Hepatocyte (in vitro differentiated cells): ENCODE measurements at regions not wholly inside any gene's neighbourhood (a gene's known extent, or its start where the extent isn't known, plus 50 kb on each side); places are given as distances from the start of the nearest gene placed in this dataset.
"Not testable (repeated sequence)": the region's sequence is repeated elsewhere in the genome, so short reads cannot be mapped to it uniquely, and the experiment has no call there.

Source experiments
- DNase-seq: peaks from one replicate; pipeline ENCODE4 v3.0.0-alpha.2; 2016; ENCODE audit warnings: low spot score
- H2AFZ ChIP-seq: fragments of 200-600 bp; sonication (generic); 2 replicates; pipeline ENCODE4 v1.6.0; 2016; ENCODE audit warnings: antibody characterized with exemption, mild to moderate bottlenecking
- H3K27ac ChIP-seq: fragments of 200-600 bp; sonication (generic); 2 replicates; pipeline ENCODE4 v1.5.1; 2016; ENCODE audit warnings: mild to moderate bottlenecking
- H3K27me3 ChIP-seq: fragments of 200-600 bp; sonication (generic); 2 replicates; pipeline ENCODE4 v1.6.1; 2016
- H3K36me3 ChIP-seq: fragments of 200-600 bp; sonication (generic); replicated peaks from 2 replicates; pipeline ENCODE4 v1.5.1; 2016; ENCODE audit warnings: low read depth; ENCODE audit not compliant: insufficient read depth
- H3K4me1 ChIP-seq: fragments of 200-600 bp; sonication (generic); 2 replicates; pipeline ENCODE4 v1.5.1; 2016; ENCODE audit warnings: mild to moderate bottlenecking, moderate library complexity; ENCODE audit not compliant: insufficient read depth
- H3K4me2 ChIP-seq: fragments of 200-600 bp; sonication (generic); 2 replicates; pipeline ENCODE4 v1.6.0; 2016
- H3K4me3 ChIP-seq: fragments of 200-600 bp; sonication (generic); 2 replicates; pipeline ENCODE4 v1.5.1; 2016; ENCODE audit warnings: mild to moderate bottlenecking
- H3K79me2 ChIP-seq: fragments of 200-600 bp; sonication (generic); 2 replicates; pipeline ENCODE4 v1.6.0; 2017; ENCODE audit warnings: mild to moderate bottlenecking
- H3K9me2 ChIP-seq: fragments of 200-600 bp; sonication (generic); replicated peaks from 2 replicates; pipeline ENCODE4 v1.6.0; 2017; ENCODE audit warnings: mild to moderate bottlenecking; ENCODE audit not compliant: insufficient read depth
- H3K9me3 ChIP-seq: fragments of 200-600 bp; sonication (generic); 2 replicates; pipeline ENCODE4 v1.5.1; 2016; ENCODE audit warnings: low read depth, mild to moderate bottlenecking
- H4K20me1 ChIP-seq: fragments of 200-600 bp; sonication (generic); 2 replicates; pipeline ENCODE4 v1.6.0; 2016; ENCODE audit warnings: mild to moderate bottlenecking; ENCODE audit not compliant: insufficient read depth, poor library complexity, severe bottlenecking
- CTCF ChIP-seq: fragments of 200-600 bp; sonication (generic); IDR thresholded peaks from 2 replicates; pipeline ENCODE4 v1.5.1; 2016; ENCODE audit warnings: antibody characterized with exemption, mild to moderate bottlenecking; ENCODE audit not compliant: poor library complexity
- EZH2 ChIP-seq: fragments of 200-600 bp; sonication (generic); IDR thresholded peaks from 2 replicates; pipeline ENCODE4 v1.6.1; 2016; ENCODE audit warnings: antibody characterized with exemption, mild to moderate bottlenecking, borderline replicate concordance
- EZH2phosphoT487 ChIP-seq: fragments of 200-600 bp; sonication (generic); IDR thresholded peaks from one replicate; pipeline ENCODE4 v1.6.1; 2018; ENCODE audit warnings: antibody characterized with exemption, mild to moderate bottlenecking, low read depth, moderate library complexity; ENCODE audit not compliant: unreplicated experiment, severe bottlenecking
- WGBS: methylation state at CpG from one replicate; pipeline ENCODE4 v1.1.6; 2016; ENCODE audit warnings: low lambda C conversion rate; ENCODE audit errors: missing lambda C conversion rate; 5-methylcytosine and 5-hydroxymethylcytosine counted together

GRCh38 chr15:87645723-87646122 lies 610.8 kb downstream of the NTRK3 start:
- no peaks in the 10 kb centered on the region for H3K36me3 ChIP-seq
- H3K79me2 ChIP-seq: no peaks in the 10 kb centered on the region
- H3K27me3 ChIP-seq: no peaks in the 10 kb centered on the region
- no peak overlapping the region for H3K4me3 ChIP-seq
- no peaks in the 10 kb centered on the region for H4K20me1 ChIP-seq
- no peak overlapping the region for H3K4me2 ChIP-seq
- DNase-seq: no peak
- no peak overlapping the region for H2AFZ ChIP-seq
- no peaks in the 10 kb centered on the region for H3K9me3 ChIP-seq
- no peaks in the 10 kb centered on the region for H3K9me2 ChIP-seq
- no peaks in the 10 kb centered on the region for H3K4me1 ChIP-seq
- no peak overlapping the region for H3K27ac ChIP-seq
- 91% methylated on average over 5 of the region's 5 CpGs for WGBS
- TF ChIP-seq EZH2phosphoT487: no peak
- no peak for TF ChIP-seq EZH2
- TF ChIP-seq CTCF: no peak

GRCh38 chr15:87642997-87643396 lies 613.5 kb downstream of the NTRK3 start:
- not testable (repeated sequence) for H3K9me2 ChIP-seq, H3K27me3 ChIP-seq, H3K4me3 ChIP-seq, H3K9me3 ChIP-seq, H3K79me2 ChIP-seq, H4K20me1 ChIP-seq, H3K27ac ChIP-seq, H3K36me3 ChIP-seq, H3K4me2 ChIP-seq, H2AFZ ChIP-seq, DNase-seq, H3K4me1 ChIP-seq
- WGBS: 86% methylated on average over 3 of the region's 3 CpGs

GRCh38 chr15:87639305-87640011 lies 617.1 kb downstream of the NTRK3 start:
- TF ChIP-seq EZH2 (no peak), CTCF (no peak), EZH2phosphoT487 (no peak)
- H3K9me3 ChIP-seq: no peaks in the 10 kb centered on the region
- H3K9me2 ChIP-seq: no peaks in the 10 kb centered on the region
- no peaks in the 10 kb centered on the region for H3K27me3 ChIP-seq
- no peak overlapping the region for H3K4me2 ChIP-seq
- no peaks in the 10 kb centered on the region for H3K4me1 ChIP-seq
- no peaks in the 10 kb centered on the region for H4K20me1 ChIP-seq
- no peak overlapping the region for H3K27ac ChIP-seq
- H3K79me2 ChIP-seq: no peaks in the 10 kb centered on the region
- DNase-seq: no peak
- no peak overlapping the region for H2AFZ ChIP-seq
- H3K36me3 ChIP-seq: no peaks in the 10 kb centered on the region
- no peak overlapping the region for H3K4me3 ChIP-seq
- 72% methylated on average over 4 of the region's 4 CpGs for WGBS

- no peak overlapping the region for H3K27ac ChIP-seq
- no peak for TF ChIP-seq EZH2
- no peak for TF ChIP-seq CTCF
- no peak for TF ChIP-seq EZH2phosphoT487
- 81% methylated on average over 3 of the region's 3 CpGs for WGBS
These were observed 617.9 kb downstream of the NTRK3 start for GRCh38 chr15:87638554-87639083.

More at GRCh38 chr15:87638554-87639083, 617.9 kb downstream of the NTRK3 start:
- Histone ChIP-seq H3K4me2 (no peak overlapping the region), H3K36me3 (no peaks in the 10 kb centered on the region), H4K20me1 (no peaks in the 10 kb centered on the region), H3K9me3 (no peaks in the 10 kb centered on the region), H3K27me3 (peaks cover 2% of the 10 kb centered on the region), H2AFZ (no peak overlapping the region), H3K4me3 (no peak overlapping the region), H3K9me2 (no peaks in the 10 kb centered on the region), H3K79me2 (no peaks in the 10 kb centered on the region), H3K4me1 (no peaks in the 10 kb centered on the region)
- no peak for DNase-seq
